Activated CD4-positive, CD25-positive, alpha-beta regulatory T cell treated with anti-CD3 and anti-CD28 coated beads, Interleukin-2, amount 50 U/mL, for 72 hours (primary cell): ENCODE measurements at regions not wholly inside any gene's neighbourhood (a gene's known extent, or its start where the extent isn't known, plus 50 kb on each side); places are given as distances from the start of the nearest gene placed in this dataset.

Experiments used
- DNase-seq: peaks from one replicate; pipeline ENCODE4 v3.0.0; 2021

DNA sequence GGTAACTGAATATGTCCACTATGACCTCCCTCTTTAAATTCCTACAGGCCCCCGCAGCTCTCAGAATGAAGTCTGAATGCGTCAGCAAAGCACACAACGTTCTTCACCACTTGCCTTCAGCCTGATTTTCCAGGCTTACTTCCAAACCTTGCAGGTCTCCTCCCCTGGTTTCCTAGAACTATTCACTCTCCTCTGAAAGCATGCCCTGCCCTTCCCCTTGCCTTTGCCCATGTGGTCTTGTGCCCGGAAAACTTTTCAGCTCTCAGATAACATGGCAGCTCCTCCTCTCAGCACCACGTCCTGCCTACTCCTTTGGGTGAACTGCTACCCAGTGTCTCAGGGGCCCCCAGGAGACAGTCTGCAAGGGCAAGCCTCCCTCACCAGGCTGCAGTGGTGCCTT lies 268.5 kb upstream of the LDB2 start:
- no peak for DNase-seq

DNA sequence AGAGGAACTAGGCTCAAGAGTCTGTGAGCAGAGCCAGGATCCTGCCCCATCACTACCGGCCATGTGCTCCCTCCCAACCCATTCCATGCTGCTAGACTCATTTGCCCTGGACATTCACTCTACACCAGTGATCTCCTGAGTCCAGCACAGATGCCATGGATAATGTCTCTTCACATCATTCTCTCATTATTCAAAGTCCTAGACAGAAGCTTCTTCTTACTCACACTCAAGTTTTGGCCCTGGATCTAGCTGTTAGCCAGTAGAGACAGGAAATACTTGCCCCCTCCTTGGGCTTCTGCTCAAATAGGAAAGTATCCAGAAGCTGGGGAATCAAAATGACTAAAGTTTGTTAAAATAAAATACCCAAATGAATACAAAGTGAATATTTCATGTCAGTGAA lies 266.8 kb upstream of the LDB2 start:
- DNase-seq, result no peak

DNA sequence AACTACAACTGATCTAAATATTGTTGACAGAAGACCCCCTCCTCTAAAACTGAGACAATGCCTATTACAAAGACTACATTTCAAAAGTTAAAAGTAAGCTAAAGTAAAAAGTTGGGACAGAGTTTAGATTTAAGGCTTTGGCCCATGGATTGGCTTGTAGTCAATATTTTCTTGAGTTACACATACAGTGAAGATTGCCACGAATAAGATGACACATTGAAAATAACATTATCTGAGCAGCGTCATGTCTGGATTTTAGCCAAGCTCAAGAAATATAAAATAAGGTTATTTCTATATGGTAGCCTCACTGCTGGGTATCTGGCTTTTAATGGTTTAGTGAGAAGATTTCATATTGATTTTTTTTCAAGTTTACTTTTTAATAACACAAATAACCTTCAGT lies 266.2 kb upstream of the LDB2 start:
- no peak for DNase-seq

DNA sequence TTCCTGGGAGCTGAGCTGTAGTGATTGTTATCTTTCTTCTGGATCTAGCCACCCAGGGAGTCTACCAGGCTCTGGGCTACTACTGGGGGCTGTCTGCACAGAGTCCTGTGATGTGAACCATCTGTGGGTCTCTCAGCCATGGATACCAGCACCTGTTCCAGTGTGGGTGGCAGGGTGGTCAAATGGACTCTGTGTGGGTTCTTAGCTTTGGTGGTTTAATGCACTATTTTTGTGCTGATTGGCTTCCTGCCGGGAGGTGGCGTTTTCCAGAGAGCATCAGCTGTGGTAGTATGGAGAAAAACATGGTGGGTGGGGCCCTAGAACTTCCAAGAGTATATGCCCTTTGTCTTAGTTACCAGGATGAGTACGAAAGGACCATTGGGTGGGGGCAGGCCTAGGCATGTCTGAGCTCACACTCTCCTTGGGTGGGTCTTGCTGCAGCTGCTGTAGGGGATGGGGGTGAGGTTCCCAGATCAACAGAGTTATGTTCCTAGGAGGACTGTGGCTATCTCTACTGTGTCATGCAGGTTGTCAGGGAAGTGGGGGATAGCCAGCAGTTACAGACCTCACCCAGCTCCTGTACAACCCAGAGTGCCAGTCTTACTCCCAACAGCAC lies 264.8 kb upstream of the LDB2 start:
- no peak for DNase-seq

DNA sequence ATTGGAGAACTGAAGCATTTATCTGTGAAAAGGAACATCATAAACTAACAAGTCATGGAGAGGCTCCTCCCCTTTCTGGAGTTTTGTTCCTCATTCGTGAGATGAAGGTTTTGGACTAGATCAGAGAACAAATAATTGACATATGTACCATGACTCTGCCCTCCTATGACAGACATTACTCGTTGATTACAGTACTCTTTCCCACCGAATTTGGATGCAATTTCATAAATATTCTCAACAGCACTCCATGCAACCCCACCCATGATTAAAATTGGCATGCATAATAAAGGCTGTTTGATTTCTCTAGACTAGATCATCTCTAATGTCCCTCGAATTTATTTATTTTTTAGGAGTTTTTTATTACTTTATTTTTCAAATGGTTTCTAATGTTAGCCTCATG lies 258.9 kb upstream of the LDB2 start:
- DNase-seq, result no peak

DNA sequence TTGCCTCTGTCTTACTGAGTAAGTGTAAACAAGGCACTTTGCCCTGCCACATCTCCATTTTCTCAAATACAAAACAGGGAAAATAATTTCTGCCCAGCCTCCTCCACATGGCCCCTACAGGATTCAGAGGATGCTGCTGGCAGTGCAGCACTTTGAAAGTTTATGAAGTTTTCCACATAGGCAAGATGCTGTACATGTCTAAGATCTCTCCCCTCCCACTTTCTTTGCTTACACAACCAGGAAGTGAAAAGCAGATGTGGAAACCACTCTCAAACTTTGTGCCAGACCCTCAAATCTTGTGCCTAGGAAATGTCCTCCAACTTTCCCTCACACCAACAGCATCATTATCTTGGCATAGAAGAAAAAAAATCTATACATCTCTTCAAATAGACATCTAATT lies 257.0 kb upstream of the LDB2 start:
- DNase-seq, result no peak

DNA sequence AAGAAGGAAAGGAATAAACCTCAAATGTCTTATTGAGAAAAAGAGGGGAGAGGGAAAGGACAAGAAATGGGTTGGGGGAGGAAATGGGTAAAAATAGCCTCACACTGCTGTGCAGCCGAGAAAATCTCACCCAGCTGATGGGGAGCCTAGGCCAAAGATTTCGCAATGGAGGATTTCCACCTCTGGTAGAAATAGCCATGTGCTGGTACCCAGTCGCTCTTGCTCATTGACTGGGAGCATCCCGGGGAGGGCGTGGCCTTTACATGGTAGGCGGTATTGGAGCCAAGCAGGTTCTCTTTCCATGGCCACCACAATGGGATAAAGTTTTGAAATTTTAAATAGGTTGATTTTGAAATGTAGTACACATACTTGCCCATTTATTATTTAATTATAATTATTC lies 255.1 kb upstream of the LDB2 start:
- no peak for DNase-seq

DNA sequence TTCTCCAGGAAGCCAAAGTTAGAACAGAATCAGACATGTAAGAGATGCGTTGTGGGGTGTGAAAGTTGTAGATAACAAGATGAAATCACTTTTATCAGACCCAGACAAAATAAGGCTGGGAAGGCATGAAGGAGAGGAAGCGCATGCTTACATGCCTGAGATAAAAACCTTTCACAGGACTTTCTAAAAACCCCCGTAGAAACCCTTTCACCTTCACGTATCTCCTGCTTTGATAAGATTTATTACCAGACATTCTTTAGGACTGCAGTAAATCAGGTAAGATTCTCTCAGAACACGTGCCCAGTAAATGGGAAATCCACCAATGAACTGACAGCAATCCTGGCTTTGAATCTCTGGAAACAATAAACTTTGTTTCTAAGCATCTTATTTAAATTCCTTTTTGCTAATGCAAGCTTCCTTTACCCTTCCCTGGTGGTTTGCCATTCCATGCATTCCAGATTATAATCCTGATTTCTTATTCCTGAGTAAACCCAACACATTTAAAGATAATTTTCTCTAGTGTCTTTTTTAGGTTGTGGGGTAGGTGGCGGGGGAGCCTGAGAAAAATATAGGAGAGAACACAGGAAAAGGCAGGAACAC lies 254.6 kb upstream of the LDB2 start:
- no peak for DNase-seq

DNA sequence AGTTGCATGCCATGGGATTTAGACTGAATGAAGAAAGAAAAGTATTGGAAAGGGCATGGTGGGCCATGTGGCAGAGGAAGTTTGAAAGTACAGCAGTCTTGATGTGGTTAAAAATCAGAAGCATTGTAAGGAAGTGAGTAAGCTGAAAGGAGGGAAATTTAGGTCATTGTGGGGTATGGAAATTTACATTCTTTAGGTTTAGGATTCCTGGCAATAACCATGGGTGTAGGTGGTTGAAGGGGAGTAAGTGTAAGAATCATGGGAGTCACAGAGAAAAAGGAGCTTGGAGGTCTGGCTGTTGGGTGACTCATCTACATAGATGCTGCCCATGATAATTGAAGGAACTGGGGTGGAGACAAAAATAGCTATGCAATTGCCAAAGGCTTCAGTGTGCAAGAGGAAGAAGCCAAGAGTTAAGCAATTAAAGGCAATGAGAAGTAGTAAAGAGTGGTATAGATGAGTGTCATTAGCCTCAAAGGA lies 243.8 kb upstream of the LDB2 start:
- no peak for DNase-seq

DNA sequence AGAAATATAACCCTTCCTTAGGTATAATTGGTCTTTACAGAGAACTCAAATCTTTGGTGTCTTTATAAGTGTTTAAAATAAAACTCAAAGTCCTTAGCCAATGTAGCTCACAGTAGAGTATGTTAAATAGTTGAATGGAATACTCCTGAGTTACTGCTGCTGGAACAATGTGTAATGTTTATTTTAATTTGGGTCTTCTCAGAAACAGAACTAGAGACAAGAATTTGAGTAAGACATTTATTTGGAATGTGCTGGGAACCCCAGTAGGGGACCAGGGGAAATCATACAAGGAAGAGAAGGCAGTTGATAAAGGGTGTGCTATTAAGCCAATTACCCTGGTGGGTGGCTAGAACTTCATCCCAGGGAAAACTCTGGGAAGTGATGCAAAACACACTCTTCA lies 240.4 kb upstream of the LDB2 start:
- no peak for DNase-seq

DNA sequence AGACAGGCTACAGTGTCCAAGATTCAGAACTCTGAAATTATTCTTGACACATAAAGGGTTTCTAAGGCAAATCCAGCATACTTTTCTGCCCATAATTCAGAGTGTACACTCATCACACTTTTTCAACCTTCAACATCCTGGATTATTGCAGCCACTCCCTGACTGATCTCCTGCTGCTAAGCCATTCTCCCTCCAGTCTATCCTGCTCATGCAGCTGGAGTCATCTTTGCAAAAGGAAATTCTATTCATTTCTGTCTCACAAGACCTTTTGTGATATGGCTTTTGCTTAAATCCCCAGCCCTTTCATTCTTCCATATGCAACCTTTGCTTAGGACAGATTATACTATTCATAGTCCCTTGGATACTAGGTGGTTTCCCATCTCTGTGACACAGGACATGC lies 236.1 kb upstream of the LDB2 start:
- no peak for DNase-seq

DNA sequence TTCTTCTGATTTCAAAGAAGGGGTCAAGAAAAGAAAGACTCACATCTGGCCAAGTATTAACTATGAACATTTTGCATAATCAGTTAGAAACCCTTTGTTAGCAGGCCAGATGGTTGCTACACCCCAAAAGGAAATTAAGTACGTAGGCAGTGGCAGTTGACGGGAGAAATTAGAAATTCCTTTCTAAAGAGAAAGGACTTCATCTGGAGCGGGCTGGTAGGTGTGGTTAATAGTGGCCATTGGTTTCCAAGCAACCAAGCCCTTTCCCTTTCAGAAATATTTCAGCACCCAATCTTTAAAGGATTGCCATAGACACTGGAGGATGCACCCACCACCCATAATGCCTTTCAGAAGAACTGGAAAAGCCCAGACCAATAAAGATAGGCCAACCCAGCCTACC lies 235.7 kb upstream of the LDB2 start:
- DNase-seq, result no peak

DNA sequence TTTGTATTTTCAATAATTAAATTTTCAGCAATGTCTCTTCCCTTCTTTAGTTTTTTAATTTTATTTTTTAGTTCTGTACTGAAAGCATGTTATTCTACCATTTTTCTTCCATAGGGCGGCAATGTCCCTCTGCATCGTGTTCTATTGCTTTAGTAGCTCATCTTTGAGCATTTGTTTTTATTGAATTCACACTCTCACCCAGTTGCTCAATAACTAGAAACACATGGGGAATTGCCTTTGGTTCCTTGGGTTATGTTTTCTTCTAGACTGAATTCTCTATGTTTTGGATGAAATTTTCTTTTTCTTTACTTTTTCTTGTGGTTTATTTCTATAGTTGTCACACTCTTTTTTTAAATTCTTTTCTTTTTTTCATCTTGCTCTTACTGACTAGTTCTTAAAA lies 233.8 kb upstream of the LDB2 start:
- DNase-seq, result no peak

DNA sequence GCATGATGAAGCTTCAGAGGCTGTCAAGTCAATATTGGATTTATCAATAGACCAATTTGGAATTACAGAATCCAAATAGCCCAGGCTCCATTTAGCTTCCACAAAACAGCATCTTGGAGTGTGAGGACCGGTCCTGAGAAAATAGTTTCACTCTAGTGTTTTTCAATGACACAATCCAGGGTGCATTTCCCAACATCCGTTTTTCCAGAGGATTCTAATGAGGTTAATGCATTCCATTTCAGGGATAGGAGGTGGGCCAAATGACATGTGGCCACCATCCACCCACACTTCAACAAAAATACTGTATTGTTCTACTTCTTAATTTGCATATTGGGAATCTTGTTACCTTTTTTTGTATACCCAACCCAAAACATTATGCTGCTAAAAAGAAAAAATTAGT lies 229.8 kb upstream of the LDB2 start:
- no peak for DNase-seq

DNA sequence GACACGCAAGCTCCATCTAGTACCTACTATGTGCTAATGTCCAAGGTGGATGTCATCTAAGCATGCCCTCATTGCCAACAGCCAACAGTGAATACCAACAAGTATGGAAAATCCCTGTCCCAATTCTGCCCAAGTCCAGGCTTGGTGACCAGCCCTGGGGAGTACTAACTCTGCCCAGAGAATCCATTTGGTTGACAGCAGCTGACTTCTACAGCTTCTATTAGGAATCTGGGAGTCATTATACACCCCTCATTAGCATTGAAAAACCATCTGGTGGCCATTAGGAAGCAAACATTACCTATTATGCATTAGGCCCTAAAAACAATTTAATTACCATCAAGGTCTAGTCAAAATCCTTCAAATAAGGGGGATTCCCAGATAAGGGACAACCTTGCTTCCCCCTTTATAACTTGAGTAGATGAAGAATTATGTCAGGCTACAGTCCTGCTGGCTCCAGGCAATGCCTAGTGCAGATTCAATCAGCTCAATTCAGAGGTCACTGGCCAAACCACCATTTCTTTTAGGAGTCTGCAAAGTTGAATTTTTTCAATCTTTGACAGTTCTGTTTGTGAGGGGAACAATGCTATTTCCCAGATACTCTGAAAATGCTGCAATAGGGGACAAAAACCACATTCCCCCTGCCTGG lies 228.0 kb upstream of the LDB2 start:
- no peak for DNase-seq

DNA sequence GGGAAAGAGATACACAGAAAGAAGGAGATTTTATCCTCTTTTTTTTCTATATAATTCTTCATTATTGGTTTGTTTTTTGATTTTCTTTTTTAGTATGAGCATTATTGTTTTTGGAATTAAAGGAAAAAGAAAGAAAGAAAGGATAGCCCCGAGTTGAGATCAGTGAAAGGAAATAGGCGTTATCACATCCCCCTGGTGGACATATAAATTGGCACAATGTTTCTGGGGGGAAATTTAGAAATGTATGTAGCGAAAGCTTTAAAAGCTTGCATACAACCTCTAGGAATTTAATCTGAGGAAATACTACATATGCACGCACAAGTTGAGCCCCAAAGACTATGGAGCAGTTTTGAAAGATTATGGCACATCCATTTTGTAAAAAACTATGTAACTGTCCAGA lies 226.3 kb upstream of the LDB2 start:
- DNase-seq, result no peak

DNA sequence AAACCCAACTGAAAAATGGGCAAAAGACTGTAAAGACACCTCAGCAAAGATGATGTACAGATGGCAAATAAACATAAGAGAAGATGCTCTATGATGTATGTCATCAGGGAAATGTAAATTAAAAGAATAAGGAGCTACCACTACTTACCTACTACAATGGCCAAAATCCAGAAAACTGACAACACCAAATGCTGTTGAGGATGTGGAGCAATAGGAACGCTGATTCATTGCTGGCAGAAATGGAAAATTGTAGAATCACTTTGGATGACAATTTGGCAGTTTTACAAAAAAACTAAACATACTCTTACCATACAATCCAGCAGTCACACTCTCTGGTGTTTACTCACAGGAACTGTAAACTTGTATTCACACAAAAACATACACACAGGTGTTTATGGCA lies 222.3 kb upstream of the LDB2 start:
- no peak for DNase-seq

DNA sequence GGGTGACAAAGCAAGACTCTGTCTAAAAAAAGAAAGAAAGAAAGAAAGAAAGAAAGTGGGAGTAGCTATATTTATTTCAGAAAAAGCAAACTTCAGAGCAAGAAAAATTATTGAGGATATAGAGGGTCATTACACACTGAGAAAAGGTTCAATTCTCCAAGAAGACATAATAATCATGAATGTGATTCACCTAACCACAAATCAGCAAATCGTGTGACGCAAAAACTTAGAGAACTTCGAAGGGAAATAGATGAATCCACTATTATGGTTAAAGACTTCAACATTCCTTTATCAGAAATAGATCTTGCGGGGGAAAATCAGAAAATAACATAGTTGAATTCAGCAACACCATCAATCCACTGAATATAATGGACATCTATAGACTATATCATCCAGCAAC lies 219.3 kb upstream of the LDB2 start:
- no peak for DNase-seq

DNA sequence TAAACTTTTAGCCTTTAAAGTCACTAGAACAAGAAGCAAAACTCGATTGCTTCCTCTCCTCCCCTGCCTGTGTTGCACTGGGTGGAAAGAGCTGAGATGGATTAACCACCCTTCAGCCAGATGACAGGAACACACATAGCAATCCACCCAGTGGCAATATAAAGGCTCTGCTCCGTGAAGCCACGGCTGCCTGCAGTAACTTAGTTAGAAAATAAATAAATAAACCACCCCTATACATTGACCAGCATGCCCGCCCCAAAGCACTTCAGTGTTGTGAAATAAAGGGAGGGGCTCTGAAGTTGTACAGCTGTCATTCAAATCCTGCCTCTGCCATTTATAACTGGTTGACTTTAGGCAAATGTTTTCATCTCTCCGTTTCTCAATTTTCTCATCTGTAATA lies 217.1 kb upstream of the LDB2 start:
- DNase-seq, result no peak

DNA sequence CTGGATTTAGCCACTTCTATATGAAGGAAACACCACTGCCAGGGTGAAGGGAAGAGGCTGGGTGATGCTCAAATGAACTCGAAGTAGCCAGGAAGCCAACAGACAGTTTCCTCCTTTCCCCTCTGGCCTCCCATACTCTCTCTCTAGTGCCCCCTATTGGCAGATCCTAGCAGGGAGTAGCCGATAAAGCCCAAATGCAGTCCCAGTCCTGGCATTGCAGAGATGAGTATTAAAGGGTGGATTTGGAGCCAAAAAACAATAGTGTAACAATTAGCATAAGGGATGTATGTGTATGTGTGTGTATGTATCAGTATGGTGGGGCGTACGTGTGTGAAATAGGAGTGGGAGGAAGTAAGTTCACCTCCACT lies 213.8 kb upstream of the LDB2 start:
- no peak for DNase-seq

DNA sequence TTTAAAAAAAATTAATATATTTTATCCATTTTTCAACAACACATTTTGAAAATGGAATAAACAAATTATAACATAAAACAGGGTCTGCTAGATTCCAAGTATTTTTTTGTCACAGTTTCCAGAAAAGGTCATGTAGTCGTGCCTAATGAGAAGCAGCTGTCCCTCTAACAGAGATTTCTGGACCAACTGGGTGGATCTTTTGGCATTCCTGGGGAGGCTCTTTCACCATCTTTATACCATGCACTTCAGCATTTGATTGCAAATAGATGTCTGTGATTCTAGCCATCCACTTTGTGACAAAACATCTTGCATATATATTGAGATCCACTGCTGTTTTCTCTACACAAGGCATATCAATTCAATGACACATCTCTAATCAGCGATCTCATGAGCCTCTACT lies 210.7 kb upstream of the LDB2 start:
- no peak for DNase-seq

DNA sequence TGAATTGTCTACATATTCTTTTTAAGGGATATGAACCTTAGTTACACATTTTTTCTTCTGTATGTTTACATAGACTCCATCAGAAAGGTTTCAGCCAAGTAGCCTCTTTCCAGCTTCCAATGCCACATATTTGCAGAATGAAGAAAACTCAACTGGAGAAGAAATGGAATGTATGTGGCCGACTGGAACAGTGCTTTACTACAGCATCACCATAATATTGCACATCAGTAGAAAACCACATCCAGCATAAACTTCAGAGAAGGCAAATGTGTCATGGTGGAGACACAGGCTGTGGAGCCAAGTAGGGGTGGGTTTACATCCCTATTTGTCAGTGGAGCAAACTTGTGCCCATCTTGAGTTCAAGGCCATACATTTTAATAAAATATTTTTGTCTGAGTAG lies 204.8 kb upstream of the LDB2 start:
- no peak for DNase-seq

DNA sequence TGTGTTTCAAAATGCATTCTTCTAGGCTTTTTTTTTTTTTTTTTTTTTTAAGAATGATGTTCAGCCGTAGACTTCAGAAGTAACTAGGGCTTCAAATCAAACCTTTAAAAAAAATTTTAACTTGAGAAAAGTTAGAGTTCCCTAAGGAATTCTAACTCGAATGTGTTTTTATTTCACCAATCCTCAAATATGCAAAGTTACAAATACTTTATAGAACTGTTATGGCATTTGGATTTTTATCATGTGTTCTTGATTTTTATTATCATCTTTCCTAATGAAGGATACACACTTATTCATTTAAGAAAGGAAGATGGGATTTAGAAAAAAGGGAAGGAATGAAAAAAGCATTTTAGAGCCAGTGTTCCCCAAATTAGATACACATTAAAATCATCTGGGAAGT lies 200.6 kb upstream of the LDB2 start:
- DNase-seq, result no peak

DNA sequence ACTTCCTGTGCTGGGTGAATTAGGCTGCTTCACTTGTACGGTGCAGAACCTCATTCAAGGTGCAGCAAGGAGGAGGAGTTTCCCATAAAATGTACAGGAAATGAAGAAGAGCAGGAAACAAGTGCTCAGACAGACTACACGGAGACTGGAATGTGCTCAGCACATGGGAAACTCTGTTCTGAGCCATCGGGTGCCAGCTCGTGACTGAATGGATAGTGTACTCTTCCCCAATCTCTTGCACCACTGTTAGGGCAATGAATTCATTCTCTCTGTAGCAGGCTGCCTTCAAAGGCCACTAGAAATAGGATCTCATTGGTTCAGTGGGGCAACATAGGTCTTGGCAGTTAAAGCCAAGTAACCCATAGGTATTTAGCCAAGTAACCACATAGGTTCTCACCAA lies 200.0 kb upstream of the LDB2 start:
- no peak for DNase-seq

DNA sequence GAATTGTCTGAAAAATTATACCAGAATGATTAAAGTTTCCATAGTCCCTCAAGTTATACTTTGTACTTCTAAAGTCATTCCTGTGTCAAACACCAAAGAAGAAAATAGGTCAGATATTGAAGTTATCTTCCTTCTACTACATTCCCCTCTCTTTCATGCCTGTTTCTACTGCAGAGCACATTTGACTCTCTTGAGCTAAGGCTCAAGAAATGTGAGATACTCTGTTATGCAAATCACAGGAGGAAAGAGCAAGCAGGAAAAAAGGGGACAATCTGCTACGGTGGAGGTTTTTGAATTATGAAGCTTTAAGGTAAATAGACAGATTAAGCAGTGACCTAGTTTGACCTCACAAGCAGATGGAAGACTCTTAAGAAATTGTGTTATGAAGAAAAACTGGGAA lies 198.9 kb upstream of the LDB2 start:
- DNase-seq, result no peak
